Esophagus squamous epithelium (tissue), 5 donors: ENCODE measurements at regions not wholly inside any gene's neighbourhood (a gene's known extent, or its start where the extent isn't known, plus 50 kb on each side); places are given as distances from the start of the nearest gene placed in this dataset.

Source experiments
- DNase-seq: peaks from one replicate; lab custom pipeline; 2025; lab: John Stamatoyannopoulos, UW
- H3K27ac ChIP-seq, 4 donors: fragments of 200-600 bp; sonication (generic); one replicate each; pipeline ENCODE4 v1.5.1; 2016 to 2019; ENCODE audit warnings: mild to moderate bottlenecking in 1 of 4
- H3K27me3 ChIP-seq, 4 donors: fragments of 200-600 bp; sonication (generic); 1 replicate in 3 of 4; 2 replicates in 1 of 4; pipeline versions ENCODE4 v1.5.1 to v1.6.0; 2017 to 2021; ENCODE audit warnings: antibody characterized with exemption in 1 of 4
- H3K36me3 ChIP-seq, 3 donors: fragments of 200-600 bp; sonication (generic); one replicate each; pipeline ENCODE4 v1.5.1; 2016 to 2019
- H3K4me1 ChIP-seq, 3 donors: fragments of 200-600 bp; sonication (generic); one replicate each; pipeline ENCODE4 v1.5.1; 2017 to 2019
- H3K4me3 ChIP-seq, 4 donors: fragments of 200-600 bp; sonication (generic); 1 replicate in 3 of 4; 2 replicates in 1 of 4; pipeline ENCODE4 v1.5.1; 2016 to 2019; ENCODE audit warnings: mild to moderate bottlenecking in 2 of 4, moderate library complexity in 1 of 4
- H3K9me3 ChIP-seq, 3 donors: fragments of 200-600 bp; sonication (generic); one replicate each; pipeline ENCODE4 v1.5.1; 2016 to 2019
- CTCF ChIP-seq, 6 experiments: fragments of 450-650 bp in 4 of 6; fragments of 200-600 bp in 2 of 6; sonication (generic) in 2 of 6; IDR thresholded peaks; one replicate each; pipeline ENCODE4 v1.5.1; 2016 to 2019; ENCODE audit warnings: antibody characterized with exemption in 6 of 6, mild to moderate bottlenecking in 4 of 6, moderate library complexity in 4 of 6
- POLR2A ChIP-seq, 4 donors: fragments of 450-650 bp; IDR thresholded peaks; one replicate each; pipeline ENCODE4 v1.6.1; 2017; ENCODE audit warnings: antibody characterized with exemption in 4 of 4, mild to moderate bottlenecking in 4 of 4, moderate library complexity in 3 of 4
- WGBS, 2 donors: methylation state at CpG; one replicate each; pipeline ENCODE4 v1.1.5; 2018; 5-methylcytosine and 5-hydroxymethylcytosine counted together
- intact Hi-C: fragments of 100-400 bp; cut with DNase I; formaldehyde crosslinking; loops from one replicate; pipeline ENCODE4 v1.15.0; 2022
- donor health status: DM: yes; HTN: yes; CAD: no.

GRCh38 chr14:23773981-23774380 is 137.8 kb downstream of the DHRS2 start:
- intact Hi-C loops: no loop called here
- H3K27me3 ChIP-seq: peaks cover 0 to 11% (median 0%) of the 10 kb centered on the region in 4 donors
- DNase-seq: no peak
- no peak overlapping the region for H3K4me3 ChIP-seq
- no peaks in the 10 kb centered on the region for H3K4me1 ChIP-seq
- TF ChIP-seq POLR2A (IDR thresholded peaks at IDR 0.05): no peak
- TF ChIP-seq CTCF (IDR thresholded peaks at IDR 0.05): no peak
- 73 to 80% methylated on average over 2 of the region's 2 CpGs for WGBS, 2 donors
- no peaks in the 10 kb centered on the region for H3K36me3 ChIP-seq
- no peak overlapping the region for H3K27ac ChIP-seq
- no peaks in the 10 kb centered on the region for H3K9me3 ChIP-seq

- TF ChIP-seq CTCF (IDR thresholded peaks at IDR 0.05) (no peak), POLR2A (IDR thresholded peaks at IDR 0.05) (no peak)
- Histone ChIP-seq H3K27me3 (peaks cover 0 to 14% (median 0%) of the 10 kb centered on the region in 4 donors), H3K4me1 (no peaks in the 10 kb centered on the region), H3K9me3 (no peaks in the 10 kb centered on the region), H3K4me3 (no peak overlapping the region), H3K27ac (no peak overlapping the region), H3K36me3 (no peaks in the 10 kb centered on the region)
- intact Hi-C loops: no loop called here
- no peak for DNase-seq
- whole genome bisulfite sequencing, 2 donors: 57 to 79% methylated on average over 2 to 4 of the region's 4 CpGs
Measured at GRCh38 chr14:23776296-23776695, 140.1 kb downstream of the DHRS2 start.

- H3K4me1 ChIP-seq: no peaks in the 10 kb centered on the region
- H3K27me3 ChIP-seq: peaks cover 0 to 4% (median 0%) of the 10 kb centered on the region in 4 donors
- H3K36me3 ChIP-seq: no peaks in the 10 kb centered on the region
- DNase-seq: no peak
- H3K4me3 ChIP-seq: no peak overlapping the region
- intact Hi-C loops: no loop called here
- no peak overlapping the region for H3K27ac ChIP-seq
- no peak for TF ChIP-seq CTCF (IDR thresholded peaks at IDR 0.05)
- no peak for TF ChIP-seq POLR2A (IDR thresholded peaks at IDR 0.05)
- WGBS, 2 donors: 94 to 96% methylated on average over 1 of the region's 1 CpG
- H3K9me3 ChIP-seq: peaks cover 0 to 3% (median 0%) of the 10 kb centered on the region in 3 donors
Measured at GRCh38 chr14:23785208-23785607, 149.0 kb downstream of the DHRS2 start.

- H3K9me3 ChIP-seq: peaks cover 0 to 3% (median 0%) of the 10 kb centered on the region in 3 donors
- WGBS, 2 donors: 63 to 87% methylated on average over 1 of the region's 1 CpG
Measured at GRCh38 chr14:23787436-23787835, 151.3 kb downstream of the DHRS2 start.

GRCh38 chr14:23789696-23790095 is 153.5 kb downstream of the DHRS2 start:
- whole genome bisulfite sequencing, 2 donors: 67 to 80% methylated on average over 1 of the region's 1 CpG

More at GRCh38 chr14:23787436-23787835, 151.3 kb downstream of the DHRS2 start:
- no peaks in the 10 kb centered on the region for H3K36me3 ChIP-seq
- TF ChIP-seq CTCF (IDR thresholded peaks at IDR 0.05) (no peak), POLR2A (IDR thresholded peaks at IDR 0.05) (no peak)
- no peaks in the 10 kb centered on the region for H3K4me1 ChIP-seq
- no peak for DNase-seq
- H3K4me3 ChIP-seq: no peak overlapping the region
- no peaks in the 10 kb centered on the region for H3K27me3 ChIP-seq
- no peak overlapping the region for H3K27ac ChIP-seq
- intact Hi-C loops: no loop called here

More at GRCh38 chr14:23789696-23790095, 153.5 kb downstream of the DHRS2 start:
- no peak overlapping the region for H3K27ac ChIP-seq
- no peak for TF ChIP-seq POLR2A (IDR thresholded peaks at IDR 0.05)
- no peak for TF ChIP-seq CTCF (IDR thresholded peaks at IDR 0.05)
- intact Hi-C loops: no loop called here
- no peaks in the 10 kb centered on the region for H3K4me1 ChIP-seq
- H3K9me3 ChIP-seq: peaks cover 0 to 3% (median 0%) of the 10 kb centered on the region in 3 donors
- H3K36me3 ChIP-seq: no peaks in the 10 kb centered on the region
- H3K27me3 ChIP-seq: no peaks in the 10 kb centered on the region
- H3K4me3 ChIP-seq: no peak overlapping the region
- DNase-seq: no peak
